ENCODE measurements at regions not wholly inside any gene's neighbourhood (a gene's known extent, or its start where the extent isn't known, plus 50 kb on each side); places are given as distances from the start of the nearest gene placed in this dataset.

GRCh38 chr10:128520211-128520815 lies 394.1 kb upstream of the MKI67 start:
- H3K27me3 ChIP-seq (ENCODE audit: control insufficient read depth in 2 of 2, insufficient read depth in 2 of 2, low read length in 2 of 2) = no peaks in the 10 kb centered on the region
- H3K27ac ChIP-seq (ENCODE audit: low read depth, low read length) = no peak overlapping the region
- H3K36me3 Mint-ChIP-seq = no peaks in the 10 kb centered on the region
- no peak for DNase-seq
- H3K4me1 ChIP-seq (ENCODE audit: control insufficient read depth in 2 of 2, insufficient read depth in 2 of 2, low read length in 2 of 2) = no peaks in the 10 kb centered on the region
- ChIA-PET POLR2A (no interaction called here), CTCF (no interaction called here)
- peaks cover 0 to 41% (median 8%) of the 10 kb centered on the region in 5 donors for H3K27me3 Mint-ChIP-seq
- H3K27ac Mint-ChIP-seq = no peak overlapping the region
- H3K9me3 Mint-ChIP-seq = peaks cover 0 to 5% (median 0%) of the 10 kb centered on the region in 11 donors
- intact Hi-C loops (cut with micrococcal nuclease) = no loop called here
- H3K4me3 ChIP-seq (ENCODE audit: low read length) = no peak overlapping the region
- peaks cover 0 to 2% (median 0%) of the 10 kb centered on the region in 7 donors for H3K4me1 Mint-ChIP-seq
- ATAC-seq = no peak
- no peaks in the 10 kb centered on the region for H3K9me3 ChIP-seq (ENCODE audit: control insufficient read depth in 2 of 3, low read length in 3 of 3)
- no peaks in the 10 kb centered on the region for H3K36me3 ChIP-seq (ENCODE audit: control insufficient read depth in 2 of 3, insufficient read depth in 3 of 3, low read length in 3 of 3)
- H3K4me3 Mint-ChIP-seq = no peak overlapping the region

DNA sequence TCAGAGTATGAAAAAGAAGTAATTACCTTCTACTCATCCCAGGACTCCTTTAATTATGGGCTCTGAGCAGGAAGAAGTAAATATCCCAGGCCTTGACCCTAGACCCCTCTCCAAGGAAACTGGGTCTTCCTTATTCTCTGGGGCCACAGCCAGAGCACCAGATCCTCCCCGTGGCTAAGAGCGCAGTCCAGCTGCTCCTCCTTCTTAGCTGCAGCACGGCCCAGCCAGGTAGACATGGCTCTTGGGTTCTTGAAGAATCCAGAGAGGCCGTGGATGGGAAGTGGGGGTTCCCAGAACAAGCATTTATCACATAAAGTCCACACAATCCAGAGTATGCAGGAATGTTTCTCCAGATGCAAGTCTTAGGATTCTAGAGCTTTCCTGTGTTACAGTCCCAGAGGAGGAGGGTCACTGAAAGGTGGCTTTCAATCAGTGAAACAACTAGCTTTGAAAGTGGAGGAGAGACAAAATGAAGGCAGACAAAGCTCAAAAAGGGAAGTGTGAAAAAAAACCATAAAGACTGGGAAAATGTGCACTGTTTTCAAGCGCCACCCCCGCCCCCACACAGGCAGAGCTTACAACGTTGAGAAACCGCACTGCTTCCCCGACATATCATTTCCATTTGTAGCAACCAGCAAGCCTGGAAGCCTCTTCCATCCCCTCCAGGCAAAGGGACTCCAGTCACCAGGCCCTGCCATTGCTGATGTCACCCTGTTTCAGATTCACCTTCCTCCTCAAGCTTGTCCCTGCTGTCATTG lies 396.5 kb upstream of the MKI67 start:
- ATAC-seq (no peak), DNase-seq (no peak)
- Histone ChIP-seq H3K27ac (ENCODE audit: low read depth, low read length) (no peak overlapping the region), H3K27me3 (ENCODE audit: control insufficient read depth in 2 of 2, insufficient read depth in 2 of 2, low read length in 2 of 2) (no peaks in the 10 kb centered on the region), H3K9me3 (ENCODE audit: control insufficient read depth in 2 of 3, low read length in 3 of 3) (no peaks in the 10 kb centered on the region), H3K4me3 (ENCODE audit: low read length) (no peak overlapping the region), H3K36me3 (ENCODE audit: control insufficient read depth in 2 of 3, insufficient read depth in 3 of 3, low read length in 3 of 3) (no peaks in the 10 kb centered on the region), H3K4me1 (ENCODE audit: control insufficient read depth in 2 of 2, insufficient read depth in 2 of 2, low read length in 2 of 2) (no peaks in the 10 kb centered on the region)
- ChIA-PET POLR2A (no interaction called here), CTCF (no interaction called here)
- intact Hi-C loops (cut with micrococcal nuclease) = no loop called here
- Mint-ChIP-seq H3K4me1 (peaks cover 0 to 2% (median 0%) of the 10 kb centered on the region in 7 donors), H3K27ac (no peak overlapping the region), H3K27me3 (peaks cover 0 to 37% (median 9%) of the 10 kb centered on the region in 5 donors), H3K9me3 (peaks cover 0 to 5% (median 0%) of the 10 kb centered on the region in 11 donors), H3K36me3 (no peaks in the 10 kb centered on the region), H3K4me3 (no peak overlapping the region)

GRCh38 chr10:128525444-128525843 lies 399.2 kb upstream of the MKI67 start:
- Histone ChIP-seq H3K36me3 (ENCODE audit: control insufficient read depth in 2 of 3, insufficient read depth in 3 of 3, low read length in 3 of 3) (no peaks in the 10 kb centered on the region), H3K4me3 (ENCODE audit: low read length) (no peak overlapping the region), H3K27ac (ENCODE audit: low read depth, low read length) (no peak overlapping the region), H3K4me1 (ENCODE audit: control insufficient read depth in 2 of 2, insufficient read depth in 2 of 2, low read length in 2 of 2) (no peaks in the 10 kb centered on the region), H3K9me3 (ENCODE audit: control insufficient read depth in 2 of 3, low read length in 3 of 3) (no peaks in the 10 kb centered on the region), H3K27me3 (ENCODE audit: control insufficient read depth in 2 of 2, insufficient read depth in 2 of 2, low read length in 2 of 2) (no peaks in the 10 kb centered on the region)
- ChIA-PET POLR2A (interaction anchor here (0.6 kb wide), 1 partner anchor 81 kb away, joined by 3 read pairs; no protein-coding TSS in a partner anchor), CTCF (no interaction called here)
- H3K27ac Mint-ChIP-seq = no peak overlapping the region
- peaks cover 0 to 34% (median 9%) of the 10 kb centered on the region in 5 donors for H3K27me3 Mint-ChIP-seq
- peaks cover 0 to 3% (median 0%) of the 10 kb centered on the region in 11 donors for H3K9me3 Mint-ChIP-seq
- no peak for ATAC-seq
- DNase-seq = no peak
- H3K4me1 Mint-ChIP-seq = peaks cover 0 to 2% (median 0%) of the 10 kb centered on the region in 7 donors
- intact Hi-C loops (cut with micrococcal nuclease) = no loop called here
- no peak overlapping the region for H3K4me3 Mint-ChIP-seq
- no peaks in the 10 kb centered on the region for H3K36me3 Mint-ChIP-seq

- Histone ChIP-seq H3K4me3 (ENCODE audit: low read length) (no peak overlapping the region), H3K27me3 (ENCODE audit: control insufficient read depth in 2 of 2, insufficient read depth in 2 of 2, low read length in 2 of 2) (no peaks in the 10 kb centered on the region), H3K36me3 (ENCODE audit: control insufficient read depth in 2 of 3, insufficient read depth in 3 of 3, low read length in 3 of 3) (no peaks in the 10 kb centered on the region), H3K9me3 (ENCODE audit: control insufficient read depth in 2 of 3, low read length in 3 of 3) (no peaks in the 10 kb centered on the region), H3K27ac (ENCODE audit: low read depth, low read length) (no peak overlapping the region), H3K4me1 (ENCODE audit: control insufficient read depth in 2 of 2, insufficient read depth in 2 of 2, low read length in 2 of 2) (no peaks in the 10 kb centered on the region)
- CTCF ChIA-PET = interaction anchor here (0.6 kb wide), 1 partner anchor 93 kb away, joined by 3 read pairs; no protein-coding TSS in a partner anchor
- Mint-ChIP-seq H3K4me1 (peaks cover 0 to 2% (median 0%) of the 10 kb centered on the region in 7 donors), H3K9me3 (peaks cover 0 to 2% (median 0%) of the 10 kb centered on the region in 11 donors), H3K27me3 (peaks cover 0 to 31% (median 9%) of the 10 kb centered on the region in 5 donors), H3K36me3 (no peaks in the 10 kb centered on the region), H3K27ac (no peak overlapping the region), H3K4me3 (no peak overlapping the region)
- intact Hi-C loops (cut with micrococcal nuclease) = no loop called here
- ATAC-seq (no peak), DNase-seq (no peak)
- POLR2A ChIA-PET = no interaction called here
These were observed 399.7 kb upstream of the MKI67 start for GRCh38 chr10:128525936-128526335.

GRCh38 chr10:128526791-128527375 lies 400.7 kb upstream of the MKI67 start:
- H3K9me3 ChIP-seq (ENCODE audit: control insufficient read depth in 2 of 3, low read length in 3 of 3) = no peaks in the 10 kb centered on the region
- no peak overlapping the region for H3K4me3 ChIP-seq (ENCODE audit: low read length)
- ATAC-seq (no peak), DNase-seq (no peak)
- H3K4me1 ChIP-seq (ENCODE audit: control insufficient read depth in 2 of 2, insufficient read depth in 2 of 2, low read length in 2 of 2) = no peaks in the 10 kb centered on the region
- H3K9me3 Mint-ChIP-seq = peaks cover 0 to 2% (median 0%) of the 10 kb centered on the region in 11 donors
- H3K27ac ChIP-seq (ENCODE audit: low read depth, low read length) = no peak overlapping the region
- no peak overlapping the region for H3K27ac Mint-ChIP-seq
- CTCF ChIA-PET = no interaction called here
- peaks cover 2 to 30% (median 10%) of the 10 kb centered on the region in 5 donors for H3K27me3 Mint-ChIP-seq
- no peaks in the 10 kb centered on the region for H3K36me3 Mint-ChIP-seq
- no peak overlapping the region for H3K4me3 Mint-ChIP-seq
- H3K27me3 ChIP-seq (ENCODE audit: control insufficient read depth in 2 of 2, insufficient read depth in 2 of 2, low read length in 2 of 2) = no peaks in the 10 kb centered on the region
- intact Hi-C loops (cut with micrococcal nuclease) = no loop called here
- no peaks in the 10 kb centered on the region for H3K36me3 ChIP-seq (ENCODE audit: control insufficient read depth in 2 of 3, insufficient read depth in 3 of 3, low read length in 3 of 3)
- POLR2A ChIA-PET = no interaction called here
- peaks cover 0 to 2% (median 0%) of the 10 kb centered on the region in 7 donors for H3K4me1 Mint-ChIP-seq

DNA sequence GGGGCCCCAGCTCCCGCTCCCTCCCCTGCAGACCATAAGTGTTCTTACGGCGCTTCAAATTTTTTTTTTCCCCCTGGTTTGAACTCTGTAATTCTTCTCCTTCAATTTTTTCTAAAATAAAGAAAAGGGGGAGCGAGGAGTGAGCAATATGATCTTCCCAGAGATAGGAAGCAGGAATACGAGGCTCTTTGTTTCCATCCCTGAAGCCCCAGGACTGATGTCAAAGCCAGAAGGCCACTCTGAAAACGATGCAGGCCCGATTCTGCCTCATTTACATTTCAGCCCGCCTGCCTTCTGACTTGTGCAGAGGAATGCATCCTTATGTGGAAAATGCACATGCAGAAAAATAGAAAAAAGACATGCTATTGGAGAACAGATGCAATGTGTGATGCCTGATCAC lies 401.5 kb upstream of the MKI67 start:
- Histone ChIP-seq H3K27ac (ENCODE audit: low read depth, low read length) (no peak overlapping the region), H3K36me3 (ENCODE audit: control insufficient read depth in 2 of 3, insufficient read depth in 3 of 3, low read length in 3 of 3) (no peaks in the 10 kb centered on the region), H3K9me3 (ENCODE audit: control insufficient read depth in 2 of 3, low read length in 3 of 3) (no peaks in the 10 kb centered on the region), H3K27me3 (ENCODE audit: control insufficient read depth in 2 of 2, insufficient read depth in 2 of 2, low read length in 2 of 2) (no peaks in the 10 kb centered on the region), H3K4me3 (ENCODE audit: low read length) (no peak overlapping the region), H3K4me1 (ENCODE audit: control insufficient read depth in 2 of 2, insufficient read depth in 2 of 2, low read length in 2 of 2) (no peaks in the 10 kb centered on the region)
- ATAC-seq (no peak), DNase-seq (no peak)
- Mint-ChIP-seq H3K4me3 (no peak overlapping the region), H3K9me3 (peaks cover 0 to 2% (median 0%) of the 10 kb centered on the region in 11 donors), H3K27ac (no peak overlapping the region), H3K4me1 (peaks cover 0 to 2% (median 0%) of the 10 kb centered on the region in 7 donors), H3K36me3 (no peaks in the 10 kb centered on the region), H3K27me3 (peaks cover 2 to 29% (median 14%) of the 10 kb centered on the region in 5 donors)
- CTCF ChIA-PET = no interaction called here
- intact Hi-C loops (cut with micrococcal nuclease) = no loop called here
- POLR2A ChIA-PET = no interaction called here
